ENCODE measurements at regions not wholly inside any gene's neighbourhood (a gene's known extent, or its start where the extent isn't known, plus 50 kb on each side); places are given as distances from the start of the nearest gene placed in this dataset.

GRCh38 chr17:5753421-5753820 lies 169.1 kb upstream of the NLRP1 start:
- TF ChIP-seq POLR2A (IDR thresholded peaks at IDR 0.05) (no peak), CTCF (IDR thresholded peaks at IDR 0.05) (no peak)

Data from tibial nerve (tissue), 3 donors.